ENCODE measurements at regions not wholly inside any gene's neighbourhood (a gene's known extent, or its start where the extent isn't known, plus 50 kb on each side); places are given as distances from the start of the nearest gene placed in this dataset.
A peak's percentile ranks its signal among the peaks of the same experiment; 100 is the strongest.

GRCh38 chr3:111285694-111286093, 214.1 kb downstream of the NECTIN3 start:
- Histone ChIP-seq H3K27ac (no peak overlapping the region), H3K9me3 (replicated peaks) (no peaks in the 10 kb centered on the region), H3K36me3 (no peaks in the 10 kb centered on the region), H3K4me1 (replicated peaks) (no peaks in the 10 kb centered on the region), H3K4me3 (no peak overlapping the region), H3K27me3 (replicated peaks) (no peaks in the 10 kb centered on the region)
- DNase-seq (ENCODE audit: low read depth in 1 of 2, low spot score in 2 of 2), result no peak

GRCh38 chr3:111286746-111287145, 215.1 kb downstream of the NECTIN3 start:
- no peaks in the 10 kb centered on the region for H3K4me1 ChIP-seq (replicated peaks)
- H3K9me3 ChIP-seq (replicated peaks), result no peaks in the 10 kb centered on the region
- H3K4me3 ChIP-seq, result no peak overlapping the region
- no peak for DNase-seq (ENCODE audit: low read depth in 1 of 2, low spot score in 2 of 2)
- H3K27me3 ChIP-seq (replicated peaks), result no peaks in the 10 kb centered on the region
- H3K36me3 ChIP-seq, result no peaks in the 10 kb centered on the region
- H3K27ac ChIP-seq, result no peak overlapping the region

- H3K27ac ChIP-seq, result no peak overlapping the region
- no peaks in the 10 kb centered on the region for H3K4me1 ChIP-seq (replicated peaks)
- H3K36me3 ChIP-seq, result no peaks in the 10 kb centered on the region
- no peak overlapping the region for H3K4me3 ChIP-seq
- no peak for DNase-seq (ENCODE audit: low read depth in 1 of 2, low spot score in 2 of 2)
- H3K27me3 ChIP-seq (replicated peaks), result no peaks in the 10 kb centered on the region
- H3K9me3 ChIP-seq (replicated peaks), result no peaks in the 10 kb centered on the region
Observed at GRCh38 chr3:111292117-111292516, 220.5 kb downstream of the NECTIN3 start.

GRCh38 chr3:111299192-111299615, 227.6 kb downstream of the NECTIN3 start:
- H3K27ac ChIP-seq, result no peak overlapping the region
- DNase-seq (ENCODE audit: low read depth in 1 of 2, low spot score in 2 of 2), result peak in 1 of 2 experiments; percentile 30

GRCh38 chr3:111301238-111301798, 229.7 kb downstream of the NECTIN3 start:
- no peak for DNase-seq (ENCODE audit: low read depth in 1 of 2, low spot score in 2 of 2)
- H3K4me3 ChIP-seq, result no peak overlapping the region
- H3K9me3 ChIP-seq (replicated peaks), result no peaks in the 10 kb centered on the region
- H3K27ac ChIP-seq, result no peak overlapping the region
- H3K4me1 ChIP-seq (replicated peaks), result 0 out of 2 replicates have a peak, but pooled peaks cover 6% of the 10 kb centered on the region
- no peaks in the 10 kb centered on the region for H3K36me3 ChIP-seq
- no peaks in the 10 kb centered on the region for H3K27me3 ChIP-seq (replicated peaks)

More at GRCh38 chr3:111299192-111299615, 227.6 kb downstream of the NECTIN3 start:
- H3K36me3 ChIP-seq, result no peaks in the 10 kb centered on the region
- H3K27me3 ChIP-seq (replicated peaks), result no peaks in the 10 kb centered on the region
- no peaks in the 10 kb centered on the region for H3K9me3 ChIP-seq (replicated peaks)
- no peak overlapping the region for H3K4me3 ChIP-seq
- 0 out of 2 replicates have a peak, but pooled peaks cover 6% of the 10 kb centered on the region for H3K4me1 ChIP-seq (replicated peaks)

- Histone ChIP-seq H3K27ac (no peak overlapping the region), H3K9me3 (replicated peaks) (no peaks in the 10 kb centered on the region)
Observed at GRCh38 chr3:111302063-111302462, 230.4 kb downstream of the NECTIN3 start.

GRCh38 chr3:111303760-111304159, 232.1 kb downstream of the NECTIN3 start:
- 0 out of 2 replicates have a peak, but pooled peaks cover 6% of the 10 kb centered on the region for H3K4me1 ChIP-seq (replicated peaks)
- H3K4me3 ChIP-seq, result no peak overlapping the region
- no peak for DNase-seq (ENCODE audit: low read depth in 1 of 2, low spot score in 2 of 2)
- H3K27ac ChIP-seq, result no peak overlapping the region
- no peaks in the 10 kb centered on the region for H3K27me3 ChIP-seq (replicated peaks)
- no peaks in the 10 kb centered on the region for H3K9me3 ChIP-seq (replicated peaks)
- H3K36me3 ChIP-seq, result no peaks in the 10 kb centered on the region

More at GRCh38 chr3:111302063-111302462, 230.4 kb downstream of the NECTIN3 start:
- Histone ChIP-seq H3K4me1 (replicated peaks) (0 out of 2 replicates have a peak, but pooled peaks cover 6% of the 10 kb centered on the region), H3K4me3 (no peak overlapping the region), H3K36me3 (no peaks in the 10 kb centered on the region), H3K27me3 (replicated peaks) (no peaks in the 10 kb centered on the region)
- no peak for DNase-seq (ENCODE audit: low read depth in 1 of 2, low spot score in 2 of 2)

GRCh38 chr3:111307676-111308075, 234.3 kb upstream of the CD96 start:
- Histone ChIP-seq H3K36me3 (no peaks in the 10 kb centered on the region), H3K4me1 (replicated peaks) (no peaks in the 10 kb centered on the region), H3K9me3 (replicated peaks) (no peaks in the 10 kb centered on the region), H3K27me3 (replicated peaks) (no peaks in the 10 kb centered on the region), H3K27ac (no peak overlapping the region), H3K4me3 (no peak overlapping the region)
- DNase-seq (ENCODE audit: low read depth in 1 of 2, low spot score in 2 of 2), result no peak

GRCh38 chr3:111311126-111311525, 230.9 kb upstream of the CD96 start:
- no peaks in the 10 kb centered on the region for H3K36me3 ChIP-seq
- no peaks in the 10 kb centered on the region for H3K9me3 ChIP-seq (replicated peaks)
- no peak for DNase-seq (ENCODE audit: low read depth in 1 of 2, low spot score in 2 of 2)
- no peaks in the 10 kb centered on the region for H3K27me3 ChIP-seq (replicated peaks)
- no peak overlapping the region for H3K4me3 ChIP-seq
- H3K27ac ChIP-seq, result no peak overlapping the region
- H3K4me1 ChIP-seq (replicated peaks), result no peaks in the 10 kb centered on the region

GRCh38 chr3:111311709-111312235, 230.2 kb upstream of the CD96 start:
- no peak overlapping the region for H3K4me3 ChIP-seq
- no peaks in the 10 kb centered on the region for H3K4me1 ChIP-seq (replicated peaks)
- no peaks in the 10 kb centered on the region for H3K9me3 ChIP-seq (replicated peaks)
- no peaks in the 10 kb centered on the region for H3K36me3 ChIP-seq
- peak in 1 of 2 experiments; percentile 9 for DNase-seq (ENCODE audit: low read depth in 1 of 2, low spot score in 2 of 2)
- no peaks in the 10 kb centered on the region for H3K27me3 ChIP-seq (replicated peaks)
- no peak overlapping the region for H3K27ac ChIP-seq

GRCh38 chr3:111314181-111314873, 227.7 kb upstream of the CD96 start:
- Histone ChIP-seq H3K27me3 (replicated peaks) (no peaks in the 10 kb centered on the region), H3K9me3 (replicated peaks) (no peaks in the 10 kb centered on the region), H3K4me3 (no peak overlapping the region), H3K36me3 (no peaks in the 10 kb centered on the region), H3K27ac (no peak overlapping the region), H3K4me1 (replicated peaks) (no peaks in the 10 kb centered on the region)
- DNase-seq (ENCODE audit: low read depth in 1 of 2, low spot score in 2 of 2), result no peak

- DNase-seq (ENCODE audit: low read depth in 1 of 2, low spot score in 2 of 2), result no peak
- Histone ChIP-seq H3K36me3 (no peaks in the 10 kb centered on the region), H3K27me3 (replicated peaks) (no peaks in the 10 kb centered on the region)
Observed at GRCh38 chr3:111314898-111315297, 227.1 kb upstream of the CD96 start.

GRCh38 chr3:111315930-111316587, 225.9 kb upstream of the CD96 start:
- no peaks in the 10 kb centered on the region for H3K9me3 ChIP-seq (replicated peaks)
- DNase-seq (ENCODE audit: low read depth in 1 of 2, low spot score in 2 of 2), result peak in 1 of 2 experiments; percentile 14
- no peak overlapping the region for H3K27ac ChIP-seq
- no peaks in the 10 kb centered on the region for H3K36me3 ChIP-seq
- no peaks in the 10 kb centered on the region for H3K4me1 ChIP-seq (replicated peaks)
- H3K4me3 ChIP-seq, result no peak overlapping the region
- no peaks in the 10 kb centered on the region for H3K27me3 ChIP-seq (replicated peaks)

More at GRCh38 chr3:111314898-111315297, 227.1 kb upstream of the CD96 start:
- Histone ChIP-seq H3K4me1 (replicated peaks) (no peaks in the 10 kb centered on the region), H3K4me3 (no peak overlapping the region), H3K27ac (no peak overlapping the region), H3K9me3 (replicated peaks) (no peaks in the 10 kb centered on the region)

- no peaks in the 10 kb centered on the region for H3K36me3 ChIP-seq
- DNase-seq (ENCODE audit: low read depth in 1 of 2, low spot score in 2 of 2), result no peak
- H3K27ac ChIP-seq, result no peak overlapping the region
- H3K9me3 ChIP-seq (replicated peaks), result no peaks in the 10 kb centered on the region
- H3K4me1 ChIP-seq (replicated peaks), result no peaks in the 10 kb centered on the region
- no peak overlapping the region for H3K4me3 ChIP-seq
- H3K27me3 ChIP-seq (replicated peaks), result no peaks in the 10 kb centered on the region
Observed at GRCh38 chr3:111318289-111318688, 223.7 kb upstream of the CD96 start.

Data from SJSA1 (cell line).